WERI-Rb-1 (cell line): ENCODE measurements at regions not wholly inside any gene's neighbourhood (a gene's known extent, or its start where the extent isn't known, plus 50 kb on each side); places are given as distances from the start of the nearest gene placed in this dataset.

Experiments used
- DNase-seq: peaks from one replicate; pipeline ENCODE4 v3.0.0-alpha.2; 2020
- H3K27ac ChIP-seq: fragments of 250-450 bp; sonication (Bioruptor Pico); 2 replicates; pipeline ENCODE4 v1.5.1; 2020; ENCODE audit warnings: mild to moderate bottlenecking, moderate library complexity
- H3K27me3 ChIP-seq: fragments of 250-450 bp; sonication (Bioruptor Pico); 2 replicates; pipeline ENCODE4 v1.5.1; 2021; ENCODE audit warnings: mild to moderate bottlenecking, low read depth, moderate library complexity; ENCODE audit not compliant: insufficient read depth, severe bottlenecking
- H3K36me3 ChIP-seq: fragments of 250-450 bp; sonication (Bioruptor Pico); 2 replicates; pipeline ENCODE4 v1.5.1; 2020; ENCODE audit warnings: mild to moderate bottlenecking, moderate library complexity
- H3K4me3 ChIP-seq: 2 replicates; pipeline ENCODE4 v1.5.1; 2011; ENCODE audit warnings: low read depth, mild to moderate bottlenecking, control low read depth, low read length
- H3K9me3 ChIP-seq: fragments of 250-450 bp; sonication (Bioruptor Pico); 2 replicates; pipeline ENCODE4 v1.5.1; 2021; ENCODE audit warnings: mild to moderate bottlenecking, moderate library complexity; ENCODE audit not compliant: severe bottlenecking
- CTCF ChIP-seq: IDR thresholded peaks from 2 replicates; pipeline ENCODE4 v1.5.1; 2011; ENCODE audit warnings: low read depth, mild to moderate bottlenecking, control low read depth, inconsistent platforms, low read length

- Histone ChIP-seq H3K27ac (no peak overlapping the region), H3K36me3 (no peaks in the 10 kb centered on the region), H3K9me3 (no peaks in the 10 kb centered on the region), H3K27me3 (no peaks in the 10 kb centered on the region), H3K4me3 (no peak overlapping the region)
- no peak for TF ChIP-seq CTCF
- DNase-seq: no peak
Measured at GRCh38 chr13:69178000-69178399, 929.6 kb upstream of the ATXN8OS start.

- H3K27me3 ChIP-seq: no peaks in the 10 kb centered on the region
- DNase-seq: no peak
- no peaks in the 10 kb centered on the region for H3K9me3 ChIP-seq
- H3K36me3 ChIP-seq: no peaks in the 10 kb centered on the region
- H3K4me3 ChIP-seq: no peak overlapping the region
- TF ChIP-seq CTCF: no peak
- no peak overlapping the region for H3K27ac ChIP-seq
Measured at GRCh38 chr13:69168436-69168835, 939.2 kb upstream of the ATXN8OS start.

- DNase-seq: no peak
- H3K4me3 ChIP-seq: no peak overlapping the region
- no peak for TF ChIP-seq CTCF
Measured at GRCh38 chr13:69155136-69155535, 952.5 kb upstream of the ATXN8OS start.

GRCh38 chr13:69142101-69142500, 965.5 kb upstream of the ATXN8OS start:
- H3K9me3 ChIP-seq: no peaks in the 10 kb centered on the region
- no peak for TF ChIP-seq CTCF
- no peak for DNase-seq
- no peak overlapping the region for H3K27ac ChIP-seq
- no peaks in the 10 kb centered on the region for H3K27me3 ChIP-seq
- no peaks in the 10 kb centered on the region for H3K36me3 ChIP-seq
- H3K4me3 ChIP-seq: no peak overlapping the region

More at GRCh38 chr13:69155136-69155535, 952.5 kb upstream of the ATXN8OS start:
- H3K36me3 ChIP-seq: no peaks in the 10 kb centered on the region
- no peak overlapping the region for H3K27ac ChIP-seq
- H3K9me3 ChIP-seq: no peaks in the 10 kb centered on the region
- no peaks in the 10 kb centered on the region for H3K27me3 ChIP-seq

GRCh38 chr13:69124996-69125395, 982.6 kb upstream of the ATXN8OS start:
- no peak for TF ChIP-seq CTCF
- H3K9me3 ChIP-seq: no peaks in the 10 kb centered on the region
- no peak overlapping the region for H3K4me3 ChIP-seq
- DNase-seq: no peak
- H3K27ac ChIP-seq: no peak overlapping the region
- H3K27me3 ChIP-seq: no peaks in the 10 kb centered on the region
- H3K36me3 ChIP-seq: no peaks in the 10 kb centered on the region

GRCh38 chr13:69109891-69110525, 997.6 kb upstream of the ATXN8OS start:
- DNase-seq: no peak
- no peaks in the 10 kb centered on the region for H3K27me3 ChIP-seq
- H3K27ac ChIP-seq: no peak overlapping the region
- no peaks in the 10 kb centered on the region for H3K36me3 ChIP-seq
- no peak overlapping the region for H3K4me3 ChIP-seq
- no peaks in the 10 kb centered on the region for H3K9me3 ChIP-seq
- no peak for TF ChIP-seq CTCF
